Caco-2 (cell line): ENCODE measurements at regions not wholly inside any gene's neighbourhood (a gene's known extent, or its start where the extent isn't known, plus 50 kb on each side); places are given as distances from the start of the nearest gene placed in this dataset.

Source experiments
- BruUV-seq: library from RNA; stranded (reverse); fragments of 400-500 nt; replicated peaks from 2 replicates; lab custom pipeline; 2021; lab: Mats Ljungman, UMichigan
- CTCF ChIA-PET: fragments of 300-600 bp; sonication (Branson Sonifier 250); formaldehyde crosslinking; loops from one replicate; lab custom pipeline; 2022; ENCODE audit warnings: antibody characterized with exemption; lab: Charles Lee
- POLR2A ChIA-PET: fragments of 300-600 bp; sonication (Branson Sonifier 250); formaldehyde crosslinking; loops from one replicate; lab custom pipeline; 2022; ENCODE audit warnings: antibody characterized with exemption; lab: Charles Lee
- DNase-seq, 2 experiments: peaks; one replicate each; pipeline versions ENCODE4 v3.0.0 to v3.0.0-alpha.2; 2020 to 2022
- H3K27me3 ChIP-seq: replicated peaks from 2 replicates; pipeline ENCODE4 v1.6.0; 2011; ENCODE audit warnings: low read length; ENCODE audit not compliant: control insufficient read depth, insufficient read depth
- H3K36me3 ChIP-seq: 2 replicates; pipeline ENCODE4 v1.5.1; 2011; ENCODE audit warnings: low read length; ENCODE audit not compliant: control insufficient read depth, insufficient read depth
- H3K4me1 ChIP-seq: fragments of 250-450 bp; sonication (Bioruptor Pico); 2 replicates; pipeline ENCODE4 v1.5.1; 2020; ENCODE audit warnings: mild to moderate bottlenecking
- H3K4me3 ChIP-seq: 2 replicates; pipeline ENCODE4 v1.5.1; 2011; ENCODE audit warnings: low read depth, mild to moderate bottlenecking, control low read depth, low read length
- H3K9me3 ChIP-seq: fragments of 250-450 bp; sonication (Bioruptor Pico); 2 replicates; pipeline ENCODE4 v1.5.1; 2020; ENCODE audit warnings: mild to moderate bottlenecking, moderate library complexity
- H3K27ac Mint-ChIP-seq: one replicate; pipeline ENCODE4 v1.8.0; 2022; ENCODE audit warnings: mixed read lengths; ENCODE audit not compliant: unreplicated experiment
- H3K27me3 Mint-ChIP-seq: one replicate; pipeline ENCODE4 v1.8.0; 2022; ENCODE audit warnings: mixed read lengths; ENCODE audit not compliant: insufficient read depth, unreplicated experiment
- H3K36me3 Mint-ChIP-seq: one replicate; pipeline ENCODE4 v1.8.0; 2022; ENCODE audit warnings: mild to moderate bottlenecking, mixed read lengths; ENCODE audit not compliant: insufficient read depth, unreplicated experiment
- H3K4me1 Mint-ChIP-seq: one replicate; pipeline ENCODE4 v1.8.0; 2022; ENCODE audit warnings: low read depth, mixed read lengths; ENCODE audit not compliant: unreplicated experiment
- H3K4me3 Mint-ChIP-seq: one replicate; pipeline ENCODE4 v1.8.0; 2022; ENCODE audit warnings: mild to moderate bottlenecking, moderate library complexity, mixed read lengths; ENCODE audit not compliant: unreplicated experiment
- H3K9me3 Mint-ChIP-seq: one replicate; pipeline ENCODE4 v1.8.0; 2022; ENCODE audit warnings: mixed read lengths; ENCODE audit not compliant: unreplicated experiment
- intact Hi-C: fragments of 100-400 bp; cut with micrococcal nuclease; formaldehyde crosslinking; loops from one replicate; pipeline ENCODE4 v1.10.0; 2022; ENCODE audit not compliant: unreplicated experiment
- TF ChIP-seq, protein P1 (sequence below), 2 experiments: fragments of 200-600 bp in 1 of 2; IDR thresholded peaks; 1 replicate in 1 of 2; 2 replicates in 1 of 2; pipeline versions ENCODE4 v1.5.1 to v1.8.0; 2011 to 2022; ENCODE audit warnings: antibody characterized with exemption in 1 of 2, control low read depth in 1 of 2, inconsistent platforms in 1 of 2, low read depth in 1 of 2, low read length in 1 of 2, mild to moderate bottlenecking in 1 of 2, moderate library complexity in 1 of 2; ENCODE audit not compliant: insufficient read depth in 1 of 2, severe bottlenecking in 1 of 2, unreplicated experiment in 1 of 2

GRCh38 chr11:130553306-130553705 is 104.9 kb downstream of the ADAMTS15 start:
- no peaks in the 10 kb centered on the region for H3K9me3 ChIP-seq
- peaks cover 8% of the 10 kb centered on the region; the same call in 1 of the 2 replicates for H3K4me1 ChIP-seq
- no peaks in the 10 kb centered on the region; the same call in 1 of the 2 replicates for H3K27me3 ChIP-seq
- Mint-ChIP-seq H3K36me3 (no peaks in the 10 kb centered on the region), H3K4me1 (no peaks in the 10 kb centered on the region), H3K27ac (no peak overlapping the region), H3K4me3 (no peak overlapping the region), H3K27me3 (no peaks in the 10 kb centered on the region), H3K9me3 (peaks cover 5% of the 10 kb centered on the region)
- intact Hi-C loops: no loop called here
- H3K4me3 ChIP-seq: no peak overlapping the region
- H3K36me3 ChIP-seq: no peaks in the 10 kb centered on the region
- no TSS peak for BruUV-seq
- ChIA-PET CTCF (no interaction called here), POLR2A (no interaction called here)
- DNase-seq: no peak
- TF ChIP-seq, protein P1, sequence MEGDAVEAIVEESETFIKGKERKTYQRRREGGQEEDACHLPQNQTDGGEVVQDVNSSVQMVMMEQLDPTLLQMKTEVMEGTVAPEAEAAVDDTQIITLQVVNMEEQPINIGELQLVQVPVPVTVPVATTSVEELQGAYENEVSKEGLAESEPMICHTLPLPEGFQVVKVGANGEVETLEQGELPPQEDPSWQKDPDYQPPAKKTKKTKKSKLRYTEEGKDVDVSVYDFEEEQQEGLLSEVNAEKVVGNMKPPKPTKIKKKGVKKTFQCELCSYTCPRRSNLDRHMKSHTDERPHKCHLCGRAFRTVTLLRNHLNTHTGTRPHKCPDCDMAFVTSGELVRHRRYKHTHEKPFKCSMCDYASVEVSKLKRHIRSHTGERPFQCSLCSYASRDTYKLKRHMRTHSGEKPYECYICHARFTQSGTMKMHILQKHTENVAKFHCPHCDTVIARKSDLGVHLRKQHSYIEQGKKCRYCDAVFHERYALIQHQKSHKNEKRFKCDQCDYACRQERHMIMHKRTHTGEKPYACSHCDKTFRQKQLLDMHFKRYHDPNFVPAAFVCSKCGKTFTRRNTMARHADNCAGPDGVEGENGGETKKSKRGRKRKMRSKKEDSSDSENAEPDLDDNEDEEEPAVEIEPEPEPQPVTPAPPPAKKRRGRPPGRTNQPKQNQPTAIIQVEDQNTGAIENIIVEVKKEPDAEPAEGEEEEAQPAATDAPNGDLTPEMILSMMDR (IDR thresholded peaks at IDR 0.05; ENCODE audit: insufficient read depth in 1 of 2, low read depth in 1 of 2, low read length in 1 of 2, severe bottlenecking in 1 of 2, unreplicated experiment in 1 of 2): no peak

- H3K4me3 Mint-ChIP-seq: no peak overlapping the region
- H3K27me3 Mint-ChIP-seq: no peaks in the 10 kb centered on the region
- Histone ChIP-seq H3K4me3 (no peak overlapping the region), H3K36me3 (no peaks in the 10 kb centered on the region), H3K27me3 (no peaks in the 10 kb centered on the region; the same call in 1 of the 2 replicates), H3K4me1 (peaks cover 8% of the 10 kb centered on the region; the same call in 1 of the 2 replicates), H3K9me3 (peaks cover 2% of the 10 kb centered on the region; the same call in 1 of the 2 replicates)
- ChIA-PET CTCF (no interaction called here), POLR2A (no interaction called here)
- peaks cover 17% of the 10 kb centered on the region for H3K9me3 Mint-ChIP-seq
- no peaks in the 10 kb centered on the region for H3K36me3 Mint-ChIP-seq
- no peak overlapping the region for H3K27ac Mint-ChIP-seq
- intact Hi-C loops: no loop called here
- no peaks in the 10 kb centered on the region for H3K4me1 Mint-ChIP-seq
- DNase-seq: no peak
- BruUV-seq: no TSS peak
- TF ChIP-seq, protein P1 (IDR thresholded peaks at IDR 0.05; ENCODE audit: insufficient read depth in 1 of 2, low read depth in 1 of 2, low read length in 1 of 2, severe bottlenecking in 1 of 2, unreplicated experiment in 1 of 2): no peak
Measured at GRCh38 chr11:130554241-130555055, 106.0 kb downstream of the ADAMTS15 start.

- no peaks in the 10 kb centered on the region for H3K36me3 Mint-ChIP-seq
- peaks cover 2% of the 10 kb centered on the region; the same call in 1 of the 2 replicates for H3K9me3 ChIP-seq
- no TSS peak for BruUV-seq
Measured at GRCh38 chr11:130555251-130555841, 106.9 kb downstream of the ADAMTS15 start.

More at GRCh38 chr11:130555251-130555841, 106.9 kb downstream of the ADAMTS15 start:
- TF ChIP-seq, protein P1 (IDR thresholded peaks at IDR 0.05; ENCODE audit: insufficient read depth in 1 of 2, low read depth in 1 of 2, low read length in 1 of 2, severe bottlenecking in 1 of 2, unreplicated experiment in 1 of 2): no peak
- H3K4me1 ChIP-seq: peaks cover 11% of the 10 kb centered on the region
- Mint-ChIP-seq H3K27me3 (no peaks in the 10 kb centered on the region), H3K4me3 (no peak overlapping the region), H3K27ac (no peak overlapping the region), H3K4me1 (peaks cover 2% of the 10 kb centered on the region), H3K9me3 (peaks cover 18% of the 10 kb centered on the region)
- ChIA-PET POLR2A (no interaction called here), CTCF (no interaction called here)
- intact Hi-C loops: no loop called here
- DNase-seq: no peak
- H3K4me3 ChIP-seq: no peak overlapping the region
- no peaks in the 10 kb centered on the region; the same call in 1 of the 2 replicates for H3K27me3 ChIP-seq
- H3K36me3 ChIP-seq: no peaks in the 10 kb centered on the region
